ENCODE measurements at regions not wholly inside any gene's neighbourhood (a gene's known extent, or its start where the extent isn't known, plus 50 kb on each side); places are given as distances from the start of the nearest gene placed in this dataset.
"Not testable (repeated sequence)": the region's sequence is repeated elsewhere in the genome, so short reads cannot be mapped to it uniquely, and the experiment has no call there.

GRCh38 chr10:56181607-56182006 is 179.5 kb downstream of the ZWINT start:
- DNase-seq (ENCODE audit: low read depth) = no peak
- H3K4me3 ChIP-seq (ENCODE audit: low read depth, low read length) = no peak overlapping the region
- TF ChIP-seq CTCF (IDR thresholded peaks at IDR 0.05; ENCODE audit: insufficient read depth, low read depth, low read length) = no peak

GRCh38 chr10:56178210-56178609 is 182.8 kb downstream of the ZWINT start:
- H3K4me3 ChIP-seq (ENCODE audit: low read depth, low read length) = no peak overlapping the region
- TF ChIP-seq CTCF (IDR thresholded peaks at IDR 0.05; ENCODE audit: insufficient read depth, low read depth, low read length) = no peak
- no peak for DNase-seq (ENCODE audit: low read depth)

GRCh38 chr10:56155091-56155513 is 206.0 kb downstream of the ZWINT start:
- not testable (repeated sequence) for H3K4me3 ChIP-seq (ENCODE audit: low read depth, low read length); DNase-seq (ENCODE audit: low read depth)

- no peak overlapping the region for H3K4me3 ChIP-seq (ENCODE audit: low read depth, low read length)
- DNase-seq (ENCODE audit: low read depth) = no peak
- TF ChIP-seq CTCF (IDR thresholded peaks at IDR 0.05; ENCODE audit: insufficient read depth, low read depth, low read length) = no peak
Measured at GRCh38 chr10:56146806-56147205, 214.3 kb downstream of the ZWINT start.

GRCh38 chr10:56142092-56142728 is 218.8 kb downstream of the ZWINT start:
- DNase-seq (ENCODE audit: low read depth) = no peak
- H3K4me3 ChIP-seq (ENCODE audit: low read depth, low read length) = no peak overlapping the region
- no peak for TF ChIP-seq CTCF (IDR thresholded peaks at IDR 0.05; ENCODE audit: insufficient read depth, low read depth, low read length)

GRCh38 chr10:56139405-56139804 is 221.7 kb downstream of the ZWINT start:
- no peak overlapping the region for H3K4me3 ChIP-seq (ENCODE audit: low read depth, low read length)
- no peak for TF ChIP-seq CTCF (IDR thresholded peaks at IDR 0.05; ENCODE audit: insufficient read depth, low read depth, low read length)
- DNase-seq (ENCODE audit: low read depth) = no peak

GRCh38 chr10:56135828-56136227 is 225.2 kb downstream of the ZWINT start:
- DNase-seq (ENCODE audit: low read depth) = no peak
- no peak overlapping the region for H3K4me3 ChIP-seq (ENCODE audit: low read depth, low read length)
- no peak for TF ChIP-seq CTCF (IDR thresholded peaks at IDR 0.05; ENCODE audit: insufficient read depth, low read depth, low read length)
